ENCODE measurements at regions not wholly inside any gene's neighbourhood (a gene's known extent, or its start where the extent isn't known, plus 50 kb on each side); places are given as distances from the start of the nearest gene placed in this dataset.
"Not testable (repeated sequence)": the region's sequence is repeated elsewhere in the genome, so short reads cannot be mapped to it uniquely, and the experiment has no call there.

GRCh38 chr1:197985351-197985750, 68.2 kb downstream of the LHX9 start:
- no peak for DNase-seq

DNA sequence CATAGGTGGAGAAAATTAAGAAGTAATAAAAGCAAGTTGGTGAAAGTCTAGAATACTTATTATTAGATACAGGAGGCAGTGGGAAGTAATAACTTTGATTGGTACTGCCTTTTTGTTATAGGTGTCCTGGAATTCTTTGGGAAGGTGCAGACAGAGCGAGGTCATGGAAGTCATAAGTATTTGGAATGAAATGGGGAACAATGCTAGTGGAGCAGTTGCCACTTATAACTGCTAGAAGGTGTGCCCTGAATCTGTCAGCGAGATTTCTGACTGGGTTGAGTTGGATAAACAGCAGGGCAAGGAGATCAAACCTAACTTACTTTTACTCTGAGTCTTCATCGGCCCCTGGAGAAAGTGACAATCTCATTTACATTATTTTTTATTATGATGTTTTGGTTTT, 69.6 kb downstream of the LHX9 start:
- DNase-seq: no peak

DNA sequence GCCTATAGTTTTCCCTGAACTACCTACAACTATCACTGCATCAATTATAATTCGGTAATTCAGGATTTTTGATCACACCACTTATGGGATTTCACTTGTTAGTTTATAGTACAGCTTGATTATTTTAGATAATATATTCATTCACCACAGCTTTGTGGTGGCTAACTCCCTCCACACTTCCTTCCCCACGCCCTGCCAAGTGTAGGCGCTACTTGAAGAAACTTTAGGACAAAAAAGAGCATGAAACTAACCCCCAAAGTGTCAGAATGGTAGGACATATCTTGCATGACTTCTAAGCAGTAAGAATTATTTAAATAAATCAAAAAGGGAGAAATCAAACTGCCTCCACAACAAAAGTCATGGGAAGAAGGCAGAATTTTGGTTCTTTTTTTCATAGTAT, 70.1 kb downstream of the LHX9 start:
- DNase-seq: no peak

DNA sequence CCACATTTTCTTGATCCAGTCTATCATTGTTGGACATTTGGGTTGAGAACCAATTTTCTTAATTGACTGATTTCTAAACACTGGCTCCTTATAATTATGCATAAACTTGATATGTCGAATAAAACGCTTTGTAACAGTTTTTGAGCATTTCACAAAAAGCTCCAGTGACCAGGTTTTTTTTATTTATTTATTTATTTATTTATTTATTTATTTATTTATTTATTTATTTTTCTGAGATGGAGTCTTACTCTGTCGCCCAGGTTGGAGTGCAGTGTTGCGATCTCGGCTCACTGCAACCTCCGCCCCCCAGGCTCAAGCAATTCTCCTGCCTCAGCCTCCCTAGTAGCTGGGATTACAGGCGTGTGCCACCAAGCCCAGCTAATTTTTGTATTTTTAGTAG, 71.4 kb downstream of the LHX9 start:
- DNase-seq: not testable (repeated sequence)

GRCh38 chr1:197989058-197989457, 71.9 kb downstream of the LHX9 start:
- DNase-seq: no peak

DNA sequence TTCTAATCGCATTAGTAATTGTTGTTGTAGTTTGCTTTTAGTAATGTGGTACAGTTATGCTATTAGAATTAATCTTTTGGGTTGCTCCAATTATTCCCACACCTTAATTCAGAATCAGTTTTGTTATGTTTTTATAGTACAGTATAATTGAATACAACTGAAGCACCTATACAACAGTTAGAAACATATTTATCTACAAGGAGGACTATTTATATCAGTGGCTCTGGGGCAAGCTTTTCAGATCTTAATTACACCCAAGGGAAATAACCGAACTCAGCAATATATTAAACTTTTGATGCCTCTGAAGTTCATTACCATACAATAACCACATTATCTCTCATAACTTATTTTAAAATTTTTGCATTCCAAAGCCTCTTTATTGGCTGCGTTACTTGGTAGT, 74.4 kb downstream of the LHX9 start:
- no peak for DNase-seq

DNA sequence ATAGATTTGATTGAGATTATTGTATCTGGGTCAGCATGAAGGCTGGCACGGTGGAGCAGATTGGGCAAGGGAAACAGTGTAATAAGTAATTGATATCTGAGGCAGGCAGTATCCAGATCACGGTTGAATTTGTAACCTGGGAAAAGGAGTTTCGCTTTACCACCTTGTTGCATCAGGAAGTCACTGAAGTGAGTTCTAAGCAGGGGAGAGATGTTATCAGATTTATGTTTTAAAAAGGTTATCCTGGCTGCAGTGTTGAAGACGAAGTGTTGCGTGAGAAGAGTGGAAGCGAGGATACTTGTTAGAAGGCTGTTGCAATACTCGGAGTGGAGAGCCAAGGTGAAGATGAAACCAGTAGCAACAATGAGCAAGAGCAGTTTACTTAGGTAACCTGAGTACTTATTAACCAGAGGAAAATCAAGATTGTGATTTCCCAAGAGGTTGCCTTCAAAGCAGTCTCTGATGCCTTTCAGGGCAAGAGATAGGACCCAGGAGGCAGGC, 77.8 kb downstream of the LHX9 start:
- no peak for DNase-seq

GRCh38 chr1:197995408-197996258, 78.5 kb downstream of the LHX9 start:
- DNase-seq: no peak

- not testable (repeated sequence) for DNase-seq
These were observed 79.0 kb downstream of the LHX9 start for GRCh38 chr1:197996259-197996512.

- DNase-seq: no peak
These were observed 80.9 kb downstream of the LHX9 start for GRCh38 chr1:197998110-197998509.

GRCh38 chr1:198001776-198002408, 84.7 kb downstream of the LHX9 start:
- no peak for DNase-seq

GRCh38 chr1:198003468-198003867, 86.3 kb downstream of the LHX9 start:
- DNase-seq: no peak

DNA sequence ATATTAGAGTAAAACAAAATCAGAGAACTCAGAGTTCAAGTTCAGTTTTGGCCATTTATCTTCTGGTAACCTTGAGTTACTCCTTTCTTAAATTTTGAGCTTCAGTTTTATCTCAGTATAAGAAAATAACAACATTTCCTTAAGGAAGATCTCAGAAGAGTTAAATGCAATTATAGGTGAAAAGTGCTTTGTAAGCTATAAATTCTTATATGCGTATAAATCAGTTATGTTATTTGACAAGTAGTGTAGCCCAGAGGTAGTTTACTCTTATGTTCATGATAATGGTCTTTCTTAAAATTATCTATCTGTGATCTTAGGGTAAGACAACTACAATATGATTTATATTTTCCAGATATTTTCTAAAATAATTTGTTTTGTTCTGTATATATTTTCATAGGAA, 89.8 kb downstream of the LHX9 start:
- no peak for DNase-seq

- DNase-seq: no peak
These were observed 90.8 kb downstream of the LHX9 start for GRCh38 chr1:198007687-198008607.

GRCh38 chr1:198014355-198014754, 97.2 kb downstream of the LHX9 start:
- no peak for DNase-seq

- DNase-seq: no peak
These were observed 98.1 kb downstream of the LHX9 start for GRCh38 chr1:198015309-198015708.

- DNase-seq: no peak
These were observed 101.4 kb downstream of the LHX9 start for GRCh38 chr1:198018529-198018928.

DNA sequence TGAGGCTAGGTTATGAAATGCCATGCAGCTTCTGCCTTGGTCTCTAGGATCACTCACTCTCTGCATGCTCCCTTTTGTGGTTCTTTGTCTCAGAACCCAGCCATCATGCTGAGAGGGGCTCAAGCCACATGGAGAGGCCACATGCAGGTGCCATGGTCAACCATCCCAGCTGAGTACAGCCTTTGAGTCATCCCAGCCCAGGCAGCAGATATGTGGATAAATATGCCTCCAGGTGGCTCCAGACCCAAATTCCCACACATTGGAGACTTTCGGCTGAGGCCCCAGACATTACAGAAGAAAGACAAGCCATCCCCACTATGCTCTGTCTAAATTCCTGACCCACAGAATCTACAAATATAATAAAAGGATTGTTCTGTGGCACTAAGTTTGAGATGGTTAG, 102.0 kb downstream of the LHX9 start:
- DNase-seq: no peak

DNA sequence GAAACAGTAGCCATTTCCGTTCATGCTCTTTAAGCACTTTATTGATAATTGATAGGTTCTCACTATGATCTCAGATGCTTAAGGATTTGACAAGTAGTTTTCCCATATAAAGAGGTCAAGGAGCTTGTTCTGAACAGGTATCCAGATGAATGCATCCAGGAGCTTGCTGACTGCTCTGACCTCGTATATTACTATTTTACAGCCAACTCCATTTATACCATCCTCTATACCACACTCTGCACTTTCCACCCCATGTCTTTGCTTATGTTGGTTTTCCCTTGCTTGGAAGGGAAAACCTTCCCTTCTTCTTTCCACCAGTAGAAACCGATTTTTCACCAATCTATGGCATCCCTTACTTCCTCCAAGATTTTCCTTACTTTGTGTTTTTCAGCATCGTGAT, 107.2 kb downstream of the LHX9 start:
- DNase-seq: no peak

GRCh38 chr1:198024782-198025181, 107.6 kb downstream of the LHX9 start:
- no peak for DNase-seq

- no peak for DNase-seq
These were observed 113.5 kb downstream of the LHX9 start for GRCh38 chr1:198030682-198031081.

DNA sequence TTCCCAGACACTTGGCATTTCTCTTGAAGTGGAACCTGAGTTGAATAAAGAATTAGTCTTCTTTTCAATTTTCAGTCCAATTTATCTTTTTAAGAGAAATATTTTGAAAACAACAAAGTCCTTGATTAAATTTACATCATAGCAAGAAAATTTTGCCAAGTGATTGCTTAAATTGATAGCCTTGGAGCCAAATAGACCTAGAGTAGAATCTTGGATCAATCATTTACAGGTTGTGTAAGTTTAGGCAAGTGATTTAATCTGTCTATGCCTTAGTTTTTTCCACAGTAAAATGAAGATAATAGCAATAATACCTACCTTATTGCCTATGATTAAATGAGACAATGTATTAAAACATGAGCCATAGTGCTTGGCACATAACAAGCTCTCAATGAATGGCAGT, 113.9 kb downstream of the LHX9 start:
- DNase-seq: no peak

DNA sequence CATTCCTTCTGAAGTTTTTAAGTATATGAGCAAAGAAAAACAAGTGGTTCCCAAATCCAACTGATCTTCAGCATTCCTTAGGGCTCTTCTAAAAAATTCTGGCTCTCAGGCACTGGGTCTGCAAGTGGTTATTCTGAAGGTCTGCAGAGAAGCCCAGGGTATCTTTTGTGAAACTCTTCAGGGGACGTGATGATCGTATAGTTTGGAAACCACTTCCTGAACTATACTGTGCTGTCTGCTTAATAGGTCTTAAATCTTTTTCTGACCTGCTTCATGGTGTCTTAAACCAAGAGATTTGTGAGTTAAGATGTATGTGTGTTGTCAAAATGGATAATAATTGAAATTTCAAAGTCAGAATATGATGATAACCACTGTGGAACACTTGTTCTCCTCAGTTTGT, 115.5 kb downstream of the LHX9 start:
- DNase-seq: no peak

GRCh38 chr1:198040880-198041279, 115.9 kb upstream of the NEK7 start:
- no peak for DNase-seq
